ENCODE measurements at regions not wholly inside any gene's neighbourhood (a gene's known extent, or its start where the extent isn't known, plus 50 kb on each side); places are given as distances from the start of the nearest gene placed in this dataset.

DNA sequence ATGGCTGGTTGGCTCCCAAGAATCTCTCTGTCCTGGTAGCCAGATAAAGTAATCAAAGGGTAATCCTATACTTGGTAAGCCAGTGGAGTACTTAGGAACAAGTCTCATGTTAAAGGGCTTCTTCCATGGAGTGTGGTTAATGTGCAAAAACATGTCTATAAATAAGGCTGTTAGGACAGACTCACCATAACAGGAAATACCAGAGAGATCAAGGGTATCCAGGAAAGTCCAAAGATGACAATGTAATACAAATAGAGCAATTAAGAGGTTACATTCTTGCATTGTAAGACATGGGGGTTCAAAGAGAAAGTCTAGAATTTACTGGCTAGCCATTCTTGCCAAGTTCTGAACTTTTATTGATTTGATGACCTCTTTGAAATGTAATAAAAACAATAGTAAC is 61.9 kb upstream of the ZCCHC13 start:
- no peak overlapping the region for H3K4me3 ChIP-seq (ENCODE audit: low read depth, low read length)
- TF ChIP-seq, protein P1, sequence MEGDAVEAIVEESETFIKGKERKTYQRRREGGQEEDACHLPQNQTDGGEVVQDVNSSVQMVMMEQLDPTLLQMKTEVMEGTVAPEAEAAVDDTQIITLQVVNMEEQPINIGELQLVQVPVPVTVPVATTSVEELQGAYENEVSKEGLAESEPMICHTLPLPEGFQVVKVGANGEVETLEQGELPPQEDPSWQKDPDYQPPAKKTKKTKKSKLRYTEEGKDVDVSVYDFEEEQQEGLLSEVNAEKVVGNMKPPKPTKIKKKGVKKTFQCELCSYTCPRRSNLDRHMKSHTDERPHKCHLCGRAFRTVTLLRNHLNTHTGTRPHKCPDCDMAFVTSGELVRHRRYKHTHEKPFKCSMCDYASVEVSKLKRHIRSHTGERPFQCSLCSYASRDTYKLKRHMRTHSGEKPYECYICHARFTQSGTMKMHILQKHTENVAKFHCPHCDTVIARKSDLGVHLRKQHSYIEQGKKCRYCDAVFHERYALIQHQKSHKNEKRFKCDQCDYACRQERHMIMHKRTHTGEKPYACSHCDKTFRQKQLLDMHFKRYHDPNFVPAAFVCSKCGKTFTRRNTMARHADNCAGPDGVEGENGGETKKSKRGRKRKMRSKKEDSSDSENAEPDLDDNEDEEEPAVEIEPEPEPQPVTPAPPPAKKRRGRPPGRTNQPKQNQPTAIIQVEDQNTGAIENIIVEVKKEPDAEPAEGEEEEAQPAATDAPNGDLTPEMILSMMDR (IDR thresholded peaks at IDR 0.05; ENCODE audit: borderline replicate concordance, insufficient read depth, low read depth, low read length), result no peak

DNA sequence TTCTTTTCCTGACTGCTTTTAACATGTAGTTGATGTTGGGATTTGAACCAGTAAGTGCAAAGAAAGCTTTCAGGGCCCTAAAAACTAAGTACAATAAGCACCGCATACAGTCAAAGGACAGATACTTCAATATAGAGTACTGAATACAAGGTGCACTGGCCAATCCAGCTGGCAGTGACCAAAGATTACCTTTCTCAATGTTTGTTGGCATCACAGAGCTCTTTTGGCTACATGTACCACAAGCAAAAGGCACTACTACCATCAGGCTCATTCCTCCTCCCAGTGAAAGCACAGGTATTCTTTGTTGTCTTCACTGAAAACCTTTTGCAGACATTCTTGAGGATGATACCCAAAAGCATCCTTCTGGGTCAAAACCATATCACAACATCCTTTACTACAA is 65.2 kb upstream of the ZCCHC13 start:
- TF ChIP-seq, protein P1 (IDR thresholded peaks at IDR 0.05; ENCODE audit: borderline replicate concordance, insufficient read depth, low read depth, low read length), result no peak

DNA sequence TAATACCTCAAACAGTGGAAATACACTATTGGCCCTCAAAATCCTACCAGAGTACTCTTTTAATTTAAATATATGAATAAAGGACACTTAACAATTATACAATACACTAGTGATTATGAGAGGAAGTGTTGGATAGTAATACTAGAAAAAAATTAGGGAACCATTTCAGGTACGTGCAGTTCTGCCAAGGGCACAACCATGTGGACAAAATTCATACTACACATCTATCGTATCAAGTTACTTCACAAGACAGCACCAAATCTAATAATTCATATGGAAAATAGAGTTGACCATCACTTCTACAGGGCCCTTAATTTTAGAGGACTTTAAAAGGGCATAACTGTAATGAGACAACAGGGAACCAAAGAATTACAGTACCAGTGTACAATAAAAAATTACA is 69.2 kb upstream of the ZCCHC13 start:
- no peak overlapping the region for H3K4me3 ChIP-seq (ENCODE audit: low read depth, low read length)
- TF ChIP-seq, protein P1 (IDR thresholded peaks at IDR 0.05; ENCODE audit: borderline replicate concordance, insufficient read depth, low read depth, low read length), result no peak

More for the DNA sequence above, 65.2 kb upstream of the ZCCHC13 start:
- H3K4me3 ChIP-seq (ENCODE audit: low read depth, low read length), result no peak overlapping the region

DNA sequence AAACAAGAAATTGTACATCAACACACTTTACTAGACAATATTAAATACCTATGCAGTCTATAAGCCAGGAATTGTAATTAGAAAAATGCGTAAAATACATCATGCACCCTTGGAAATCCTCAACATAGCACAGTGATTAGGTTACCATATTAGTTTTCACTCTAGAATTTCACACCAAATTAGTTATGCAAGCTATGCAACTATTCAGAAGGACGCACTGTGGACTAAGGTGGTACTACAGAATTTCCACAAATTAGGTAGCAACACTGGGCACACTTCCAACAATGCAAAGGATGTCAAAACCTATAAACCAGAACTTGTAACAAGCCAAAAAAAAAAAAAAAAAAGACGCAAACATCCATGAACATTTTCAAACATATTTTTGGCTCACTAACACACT is 71.1 kb upstream of the ZCCHC13 start:
- TF ChIP-seq, protein P1 (IDR thresholded peaks at IDR 0.05; ENCODE audit: borderline replicate concordance, insufficient read depth, low read depth, low read length), result no peak

DNA sequence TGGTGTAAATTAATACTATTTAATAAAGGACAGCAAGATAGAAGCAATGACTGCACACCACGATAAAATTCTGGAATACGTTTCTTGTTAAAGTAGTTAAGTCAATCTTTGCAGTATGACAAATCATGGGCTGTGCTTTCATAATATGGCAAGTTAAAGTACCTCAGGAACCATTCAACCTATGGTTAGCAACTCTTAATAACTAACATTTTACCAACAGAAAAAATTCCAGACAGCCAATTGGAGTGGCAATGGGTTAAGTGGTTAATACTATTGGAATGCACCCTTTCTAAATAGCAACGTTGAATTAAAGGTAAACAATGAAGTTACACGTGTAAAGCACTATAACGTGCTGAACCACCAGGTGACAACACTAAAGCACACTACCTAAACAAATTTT is 72.4 kb upstream of the ZCCHC13 start:
- TF ChIP-seq, protein P1 (IDR thresholded peaks at IDR 0.05; ENCODE audit: borderline replicate concordance, insufficient read depth, low read depth, low read length), result no peak
- H3K4me3 ChIP-seq (ENCODE audit: low read depth, low read length), result no peak overlapping the region

More for the DNA sequence above, 71.1 kb upstream of the ZCCHC13 start:
- no peak overlapping the region for H3K4me3 ChIP-seq (ENCODE audit: low read depth, low read length)

DNA sequence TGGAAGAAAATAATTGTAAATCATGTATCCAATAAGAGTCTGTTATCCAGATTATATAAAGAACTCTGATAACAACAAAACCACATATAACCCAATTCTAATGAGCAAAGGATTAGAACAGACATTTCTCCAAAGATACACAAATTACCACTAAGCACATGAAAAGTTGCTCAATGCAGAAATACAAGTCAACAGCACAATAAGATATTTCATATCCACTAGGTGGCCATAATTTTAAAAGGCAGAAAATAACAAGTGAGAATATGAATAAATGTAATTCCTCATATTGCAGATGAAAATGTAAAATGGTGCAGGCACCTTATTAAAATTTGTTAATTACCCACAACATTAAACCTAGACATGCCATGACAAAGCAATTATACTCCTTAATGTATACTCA is 73.9 kb upstream of the ZCCHC13 start:
- no peak overlapping the region for H3K4me3 ChIP-seq (ENCODE audit: low read depth, low read length)
- TF ChIP-seq, protein P1 (IDR thresholded peaks at IDR 0.05; ENCODE audit: borderline replicate concordance, insufficient read depth, low read depth, low read length), result no peak

DNA sequence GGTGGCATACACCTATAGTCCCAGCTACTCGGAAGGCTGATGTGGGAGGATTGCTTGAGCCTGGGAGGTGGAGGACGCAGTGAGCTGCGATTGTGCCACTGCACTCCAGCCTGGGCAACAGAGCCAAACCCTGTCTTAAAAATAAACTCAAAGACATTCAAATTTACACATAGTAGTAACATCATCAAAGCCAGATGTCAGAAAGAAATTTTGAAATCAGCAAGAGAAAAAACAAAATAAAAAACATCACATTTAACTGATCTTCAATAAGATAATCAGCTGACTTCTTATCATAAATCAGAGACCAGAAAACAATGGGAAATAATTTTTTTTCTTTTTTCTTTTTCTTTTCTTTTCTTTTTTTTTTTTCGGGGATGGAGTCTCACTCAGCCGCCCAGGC is 78.9 kb upstream of the ZCCHC13 start:
- TF ChIP-seq, protein P1 (IDR thresholded peaks at IDR 0.05; ENCODE audit: borderline replicate concordance, insufficient read depth, low read depth, low read length), result no peak
- no peak overlapping the region for H3K4me3 ChIP-seq (ENCODE audit: low read depth, low read length)

All from GM12875 (cell line).